H9 (cell line): ENCODE measurements at regions not wholly inside any gene's neighbourhood (a gene's known extent, or its start where the extent isn't known, plus 50 kb on each side); places are given as distances from the start of the nearest gene placed in this dataset.

Experiments used
- DNase-seq: peaks from one replicate; pipeline ENCODE4 v3.0.0-alpha.2; 2017
- H2AFZ ChIP-seq: one replicate; pipeline ENCODE4 v1.6.1; 2013; ENCODE audit warnings: mild to moderate bottlenecking, low read length, control low read depth, moderate library complexity
- H2AK5ac ChIP-seq: 2 replicates; pipeline ENCODE4 v1.6.1; 2013; ENCODE audit warnings: low read length, control low read depth, mixed read lengths; ENCODE audit not compliant: insufficient read length
- H2BK120ac ChIP-seq: one replicate; pipeline ENCODE4 v1.6.1; 2013; ENCODE audit warnings: low read depth, mild to moderate bottlenecking, low read length, control low read depth, inconsistent platforms; ENCODE audit not compliant: poor library complexity, severe bottlenecking
- H2BK12ac ChIP-seq: 2 replicates; pipeline ENCODE4 v1.6.1; 2013; ENCODE audit warnings: low read length, control low read depth, mixed read lengths, low read depth; ENCODE audit not compliant: insufficient read length
- H2BK15ac ChIP-seq: 2 replicates; pipeline ENCODE4 v1.6.1; 2013; ENCODE audit warnings: low read depth, low read length, control low read depth
- H2BK20ac ChIP-seq: one replicate; pipeline ENCODE4 v1.6.1; 2013; ENCODE audit warnings: low read depth, mild to moderate bottlenecking, low read length, control low read depth, inconsistent platforms; ENCODE audit not compliant: poor library complexity, severe bottlenecking
- H2BK5ac ChIP-seq: 2 replicates; pipeline ENCODE4 v1.6.1; 2013; ENCODE audit warnings: low read length, control low read depth, mixed read lengths; ENCODE audit not compliant: insufficient read length
- H3K14ac ChIP-seq: 2 replicates; pipeline ENCODE4 v1.6.1; 2013; ENCODE audit warnings: low read length, control low read depth; ENCODE audit not compliant: insufficient read depth
- H3K18ac ChIP-seq: 2 replicates; pipeline ENCODE4 v1.6.1; 2013; ENCODE audit warnings: low read depth, mild to moderate bottlenecking, mixed read lengths, low read length, control low read depth; ENCODE audit not compliant: insufficient read length
- H3K23ac ChIP-seq: 2 replicates; pipeline ENCODE4 v1.6.1; 2013; ENCODE audit warnings: low read length, control low read depth, mixed read lengths, low read depth; ENCODE audit not compliant: insufficient read length
- H3K23me2 ChIP-seq: 2 replicates; pipeline ENCODE4 v1.6.1; 2013; ENCODE audit warnings: low read depth, mild to moderate bottlenecking, mixed read lengths, low read length, control low read depth; ENCODE audit not compliant: insufficient read length, poor library complexity, severe bottlenecking
- H3K27ac ChIP-seq: 2 replicates; pipeline ENCODE4 v1.5.1; 2013; ENCODE audit warnings: low read length, control low read depth, mixed read lengths, low read depth; ENCODE audit not compliant: insufficient read length
- H3K27me3 ChIP-seq: 2 replicates; pipeline ENCODE4 v1.6.1; 2013; ENCODE audit warnings: low read length, control low read depth, inconsistent platforms; ENCODE audit not compliant: insufficient read depth
- H3K4ac ChIP-seq: 2 replicates; pipeline ENCODE4 v1.6.1; 2013; ENCODE audit warnings: low read depth, mild to moderate bottlenecking, control low read depth, inconsistent platforms, low read length, moderate library complexity
- H3K4me1 ChIP-seq: 2 replicates; pipeline ENCODE4 v1.6.1; 2013; ENCODE audit warnings: low read length, control low read depth, inconsistent platforms; ENCODE audit not compliant: insufficient read depth
- H3K4me2 ChIP-seq: 2 replicates; pipeline ENCODE4 v1.6.1; 2013; ENCODE audit warnings: low read length, control low read depth, mixed read lengths; ENCODE audit not compliant: insufficient read length, insufficient read depth
- H3K56ac ChIP-seq: 2 replicates; pipeline ENCODE4 v1.6.1; 2013; ENCODE audit warnings: low read depth, mild to moderate bottlenecking, mixed read lengths, low read length, control low read depth; ENCODE audit not compliant: insufficient read length
- H3K79me1 ChIP-seq: 2 replicates; pipeline ENCODE4 v1.6.1; 2013; ENCODE audit warnings: low read depth, mild to moderate bottlenecking, moderate library complexity, low read length, control low read depth, inconsistent platforms; ENCODE audit not compliant: insufficient read depth, poor library complexity, severe bottlenecking
- H3K79me2 ChIP-seq: 2 replicates; pipeline ENCODE4 v1.6.1; 2013; ENCODE audit warnings: low read length, control low read depth, inconsistent platforms; ENCODE audit not compliant: insufficient read depth
- H3K9ac ChIP-seq: 2 replicates; pipeline ENCODE4 v1.6.1; 2013; ENCODE audit warnings: low read length, control low read depth, mixed read lengths; ENCODE audit not compliant: insufficient read length; ENCODE audit errors: extremely low read depth
- H3K9me3 ChIP-seq: one replicate; pipeline ENCODE4 v1.6.1; 2013; ENCODE audit warnings: low read depth, low read length, inconsistent platforms; ENCODE audit not compliant: control insufficient read depth
- H3T11ph ChIP-seq: one replicate; pipeline ENCODE4 v1.6.1; 2013; ENCODE audit warnings: mild to moderate bottlenecking, low read length, control low read depth, inconsistent platforms
- H4K20me1 ChIP-seq: one replicate; pipeline ENCODE4 v1.6.1; 2013; ENCODE audit not compliant: control insufficient read depth, insufficient read length, insufficient read depth
- H4K5ac ChIP-seq: 2 replicates; pipeline ENCODE4 v1.6.1; 2013; ENCODE audit warnings: low read depth, mild to moderate bottlenecking, mixed read lengths, low read length, control low read depth; ENCODE audit not compliant: insufficient read length
- H4K8ac ChIP-seq: replicated peaks from 2 replicates; pipeline ENCODE4 v1.6.1; 2013; ENCODE audit warnings: low read length, control low read depth, mixed read lengths, low read depth; ENCODE audit not compliant: insufficient read length
- H4K91ac ChIP-seq: 2 replicates; pipeline ENCODE4 v1.6.1; 2013; ENCODE audit warnings: low read depth, mild to moderate bottlenecking, moderate library complexity, mixed read lengths, low read length, control low read depth; ENCODE audit not compliant: insufficient read length
- H3K27ac Mint-ChIP-seq, 3 experiments: 2 replicates in 2 of 3; 3 replicates in 1 of 3; pipeline ENCODE4 v1.8.0; 2020 to 2021; ENCODE audit warnings: mixed read lengths in 3 of 3, mild to moderate bottlenecking in 1 of 3, moderate library complexity in 1 of 3
- H3K27me3 Mint-ChIP-seq: 2 replicates; pipeline ENCODE4 v1.8.0; 2021; ENCODE audit warnings: low read depth, mild to moderate bottlenecking, moderate library complexity, mixed read lengths
- H3K36me3 Mint-ChIP-seq, 3 experiments: 2 replicates in 2 of 3; 3 replicates in 1 of 3; pipeline ENCODE4 v1.8.0; 2020 to 2021; ENCODE audit warnings: low read depth in 3 of 3, mixed read lengths in 3 of 3; ENCODE audit not compliant: insufficient read depth in 1 of 3
- H3K4me1 Mint-ChIP-seq, 2 experiments: 2 replicates each; pipeline ENCODE4 v1.8.0; 2020; ENCODE audit warnings: mixed read lengths in 2 of 2
- H3K4me3 Mint-ChIP-seq, 2 experiments: 2 replicates in 1 of 2; 3 replicates in 1 of 2; pipeline ENCODE4 v1.8.0; 2020 to 2021; ENCODE audit warnings: mild to moderate bottlenecking in 2 of 2, mixed read lengths in 2 of 2, moderate library complexity in 1 of 2
- H3K9me3 Mint-ChIP-seq, 2 experiments: 2 replicates in 1 of 2; 3 replicates in 1 of 2; pipeline ENCODE4 v1.8.0; 2020; ENCODE audit warnings: mild to moderate bottlenecking in 2 of 2, mixed read lengths in 2 of 2, moderate library complexity in 1 of 2
- WGBS: extraction: QIAGEN DNeasy Blood & Tissue Kit; methylation state at CpG from one replicate; pipeline ENCODE4 v1.1.7; 2013; ENCODE audit warnings: missing lambda C conversion rate, low lambda C conversion rate, mixed read lengths; ENCODE audit not compliant: insufficient read length; ENCODE audit errors: extremely low coverage; 5-methylcytosine and 5-hydroxymethylcytosine counted together
- TF ChIP-seq, protein P1 (sequence below): fragments of 200-600 bp; sonication (generic); conservative IDR thresholded peaks from 3 replicates; pipeline ENCODE4 v1.8.0; 2021; ENCODE audit warnings: antibody characterized with exemption, mild to moderate bottlenecking

DNA sequence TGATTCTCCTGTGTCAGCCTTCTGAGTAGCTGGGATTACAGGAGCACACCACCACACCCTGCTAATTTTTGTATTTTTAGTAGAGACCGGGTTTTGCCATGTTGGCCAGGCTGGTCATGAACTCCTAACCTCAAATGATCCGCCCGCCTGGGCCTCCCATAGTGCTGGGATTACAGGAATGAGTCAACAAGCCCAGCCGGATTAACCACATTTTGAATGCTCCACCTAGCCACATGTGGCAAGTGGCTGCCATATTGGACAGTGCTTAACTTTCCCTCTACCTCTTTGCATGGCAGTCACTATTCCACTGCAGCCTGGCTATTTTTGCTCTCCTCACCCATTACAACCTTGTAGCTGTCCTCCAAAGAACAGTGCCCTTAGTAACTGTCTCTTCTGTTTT lies 160.1 kb downstream of the GATA3 start:
- no peak overlapping the region for H3K4me3 Mint-ChIP-seq
- H3K23ac ChIP-seq = no peak overlapping the region
- TF ChIP-seq, protein P1, sequence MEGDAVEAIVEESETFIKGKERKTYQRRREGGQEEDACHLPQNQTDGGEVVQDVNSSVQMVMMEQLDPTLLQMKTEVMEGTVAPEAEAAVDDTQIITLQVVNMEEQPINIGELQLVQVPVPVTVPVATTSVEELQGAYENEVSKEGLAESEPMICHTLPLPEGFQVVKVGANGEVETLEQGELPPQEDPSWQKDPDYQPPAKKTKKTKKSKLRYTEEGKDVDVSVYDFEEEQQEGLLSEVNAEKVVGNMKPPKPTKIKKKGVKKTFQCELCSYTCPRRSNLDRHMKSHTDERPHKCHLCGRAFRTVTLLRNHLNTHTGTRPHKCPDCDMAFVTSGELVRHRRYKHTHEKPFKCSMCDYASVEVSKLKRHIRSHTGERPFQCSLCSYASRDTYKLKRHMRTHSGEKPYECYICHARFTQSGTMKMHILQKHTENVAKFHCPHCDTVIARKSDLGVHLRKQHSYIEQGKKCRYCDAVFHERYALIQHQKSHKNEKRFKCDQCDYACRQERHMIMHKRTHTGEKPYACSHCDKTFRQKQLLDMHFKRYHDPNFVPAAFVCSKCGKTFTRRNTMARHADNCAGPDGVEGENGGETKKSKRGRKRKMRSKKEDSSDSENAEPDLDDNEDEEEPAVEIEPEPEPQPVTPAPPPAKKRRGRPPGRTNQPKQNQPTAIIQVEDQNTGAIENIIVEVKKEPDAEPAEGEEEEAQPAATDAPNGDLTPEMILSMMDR = no peak

More for the DNA sequence above, 160.1 kb downstream of the GATA3 start:
- Histone ChIP-seq H2BK20ac (no peak overlapping the region), H3K23me2 (no peaks in the 10 kb centered on the region), H3K9me3 (no peaks in the 10 kb centered on the region), H3K4me1 (no peaks in the 10 kb centered on the region), H3K79me1 (no peaks in the 10 kb centered on the region), H4K20me1 (no peaks in the 10 kb centered on the region), H2BK12ac (no peak overlapping the region), H3K9ac (no peak overlapping the region), H2BK15ac (no peak overlapping the region), H4K8ac (no peak overlapping the region), H3K27ac (no peak overlapping the region), H3K79me2 (no peaks in the 10 kb centered on the region), H3K27me3 (no peaks in the 10 kb centered on the region), H3K56ac (no peak overlapping the region), H3K4me2 (no peak overlapping the region), H2AK5ac (no peak overlapping the region), H3T11ph (no peak overlapping the region), H3K18ac (no peak overlapping the region), H3K4ac (no peak overlapping the region), H2AFZ (no peak overlapping the region), H4K5ac (no peak overlapping the region), H4K91ac (no peak overlapping the region), H2BK5ac (no peak overlapping the region), H3K14ac (no peak overlapping the region), H2BK120ac (no peak overlapping the region)
- WGBS = no CpG with 5 or more reads among the region's 4 CpGs
- H3K4me1 Mint-ChIP-seq = no peaks in the 10 kb centered on the region
- no peaks in the 10 kb centered on the region; the same call in 1 of the 2 replicates for H3K27me3 Mint-ChIP-seq
- DNase-seq = no peak
- no peaks in the 10 kb centered on the region for H3K36me3 Mint-ChIP-seq
- no peak overlapping the region for H3K27ac Mint-ChIP-seq
- H3K9me3 Mint-ChIP-seq = no peaks in the 10 kb centered on the region
